ENCODE measurements at regions not wholly inside any gene's neighbourhood (a gene's known extent, or its start where the extent isn't known, plus 50 kb on each side); places are given as distances from the start of the nearest gene placed in this dataset.

DNA sequence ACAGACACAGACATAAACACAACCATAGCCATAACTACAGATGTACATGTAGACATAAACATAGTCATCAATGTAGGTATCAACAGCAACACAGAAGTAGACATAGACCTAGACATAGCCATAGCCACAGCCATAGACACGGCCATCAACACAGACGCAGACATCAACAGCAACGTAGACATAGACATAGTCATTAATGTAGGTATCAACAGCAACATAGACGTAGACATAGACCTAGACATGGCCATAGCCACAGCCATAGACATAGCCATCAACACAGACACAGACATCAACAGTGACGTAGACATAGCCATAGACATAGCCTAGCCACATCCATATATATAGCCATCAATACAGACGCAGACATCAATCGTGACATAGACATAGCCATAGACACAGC, 258.3 kb upstream of the FOXQ1 start:
- no peak for DNase-seq

DNA sequence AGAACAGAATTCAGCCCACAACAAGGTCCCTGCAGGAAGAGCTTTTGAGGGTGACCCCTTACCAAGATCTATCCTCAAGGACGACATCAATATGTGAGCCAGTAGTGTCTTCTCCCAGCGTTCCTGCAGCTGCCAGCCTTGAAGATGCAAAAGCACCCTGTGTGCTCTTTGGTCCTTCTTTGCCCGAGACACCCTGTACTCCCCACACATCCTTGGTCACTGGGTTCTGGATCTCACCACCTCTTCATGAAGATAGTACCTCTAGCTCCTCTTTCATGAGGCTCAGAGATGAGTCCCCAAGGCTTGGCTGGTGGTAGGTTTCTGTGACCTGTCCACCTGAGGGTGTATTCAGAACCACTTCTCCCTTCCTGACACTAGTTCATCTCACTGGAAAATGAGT, 259.6 kb upstream of the FOXQ1 start:
- DNase-seq = no peak

DNA sequence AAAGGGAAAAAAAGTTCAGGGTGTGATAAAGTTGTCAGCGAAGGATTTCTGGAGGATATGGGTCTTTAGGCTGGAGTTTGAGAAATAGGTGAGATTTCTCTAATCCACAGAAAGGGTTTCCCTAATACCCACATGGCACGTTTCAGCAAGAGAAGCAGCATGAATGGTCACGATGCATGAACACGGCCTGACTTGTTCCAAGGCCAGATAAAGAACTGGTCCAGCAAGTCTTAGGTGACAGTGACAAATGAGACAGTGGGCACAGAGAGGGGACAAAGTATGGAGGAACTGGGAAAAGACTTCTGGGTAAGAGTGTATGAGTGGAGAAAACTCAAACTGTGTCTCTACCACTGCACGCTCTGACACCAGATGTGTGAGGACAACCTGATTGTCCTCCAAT, 262.0 kb upstream of the FOXQ1 start:
- no peak for DNase-seq

DNA sequence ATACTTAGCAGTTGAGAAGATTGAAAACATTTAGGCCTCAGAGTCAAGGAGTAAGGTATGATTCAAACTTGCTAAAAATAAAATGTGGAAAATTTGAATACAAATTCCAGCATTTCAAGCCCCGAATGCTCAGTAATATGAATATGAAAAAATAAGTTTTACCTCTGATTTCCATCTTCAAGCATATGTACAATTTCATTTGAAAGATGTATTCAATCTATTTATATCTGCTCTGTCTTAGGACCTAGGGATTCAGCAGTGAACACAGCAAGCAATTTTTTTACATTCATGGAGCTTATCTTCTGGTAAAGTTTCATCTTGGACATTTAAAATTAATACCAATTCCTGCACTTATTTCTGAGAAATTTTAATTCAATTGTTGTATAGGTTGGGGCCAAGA, 262.7 kb upstream of the FOXQ1 start:
- no peak for DNase-seq

DNA sequence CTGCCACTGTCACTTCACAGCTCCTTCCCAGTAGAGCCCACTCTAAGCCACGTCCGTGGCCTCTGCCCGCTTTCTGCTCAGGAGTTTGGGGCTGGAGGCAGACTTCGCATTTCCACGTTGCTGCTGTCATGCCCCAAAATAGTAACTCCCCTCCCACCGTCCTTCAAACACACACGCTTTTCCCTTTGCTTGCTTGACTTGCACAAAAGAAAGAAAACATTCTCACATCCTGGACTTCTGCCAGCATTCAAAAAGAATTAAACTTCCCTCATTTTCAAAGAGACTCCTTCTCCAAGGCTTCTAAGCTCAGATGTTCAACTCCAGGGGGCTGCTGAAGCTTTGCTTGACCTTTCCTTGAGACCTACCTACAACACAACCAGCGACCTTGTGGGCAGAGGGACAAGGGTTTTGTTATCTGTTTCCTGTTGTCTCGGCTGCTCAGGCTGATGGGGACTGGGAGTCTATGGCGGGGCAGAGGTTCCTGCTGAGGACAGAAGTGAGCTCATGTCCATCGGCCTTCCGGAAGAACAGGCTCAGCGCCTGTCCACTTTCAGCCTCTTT, 263.8 kb upstream of the FOXQ1 start:
- no peak for DNase-seq

DNA sequence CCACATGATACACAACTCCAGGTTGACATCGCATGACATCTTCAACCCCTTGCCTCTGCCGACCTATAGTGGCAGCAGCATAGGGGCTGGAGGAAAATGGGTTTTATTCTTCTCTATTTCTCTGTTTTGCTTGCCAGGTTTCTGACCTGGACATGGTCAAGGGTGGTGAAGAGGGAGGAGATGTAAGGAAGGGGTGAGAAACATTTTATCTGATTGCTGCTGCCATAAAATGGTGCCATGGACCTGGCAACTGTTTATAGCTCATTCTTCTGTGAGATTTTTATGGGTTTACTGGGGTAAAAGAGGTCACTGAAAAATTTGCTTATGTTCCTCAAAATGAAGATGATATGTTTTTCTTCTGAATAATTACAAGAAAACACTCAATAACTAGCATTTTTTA, 266.7 kb upstream of the FOXQ1 start:
- DNase-seq = no peak

DNA sequence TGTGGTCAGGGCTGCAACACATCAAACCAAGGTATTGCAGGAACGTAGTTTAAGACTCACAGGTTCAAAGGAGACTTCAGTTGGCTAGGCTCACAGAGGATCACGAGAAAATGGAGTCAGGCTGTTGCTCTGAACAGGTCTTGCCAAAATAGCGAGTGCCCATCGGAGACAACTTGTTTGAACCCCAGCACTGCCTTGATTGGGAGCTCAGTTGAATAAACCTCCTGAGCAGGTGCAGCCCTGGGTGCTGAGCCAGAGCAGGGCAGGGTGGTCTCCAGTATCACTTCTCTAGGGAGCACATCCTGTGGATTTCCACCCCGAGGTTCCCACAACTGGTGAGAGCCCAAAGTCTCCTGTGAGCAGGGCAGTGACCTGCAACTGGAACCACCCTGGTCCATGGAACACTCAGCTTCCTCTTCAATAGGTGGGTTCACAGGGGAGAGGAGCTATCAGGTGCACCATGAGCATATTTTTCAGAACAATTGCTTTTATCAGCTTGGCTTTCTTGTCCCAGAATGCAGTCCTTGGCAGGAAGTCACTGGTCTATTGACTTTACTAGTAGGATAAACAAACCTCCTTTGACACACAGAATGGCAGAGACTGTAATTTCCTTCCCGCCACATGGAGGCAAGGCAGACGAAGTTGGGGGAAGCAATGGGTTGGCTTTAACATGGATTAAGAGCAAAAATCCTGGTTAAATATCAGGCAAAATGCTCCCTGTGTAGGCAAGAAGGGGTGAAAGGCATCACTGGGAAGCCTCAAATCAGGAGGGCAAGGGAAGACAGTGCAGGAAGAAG, 267.7 kb upstream of the FOXQ1 start:
- no peak for DNase-seq

DNA sequence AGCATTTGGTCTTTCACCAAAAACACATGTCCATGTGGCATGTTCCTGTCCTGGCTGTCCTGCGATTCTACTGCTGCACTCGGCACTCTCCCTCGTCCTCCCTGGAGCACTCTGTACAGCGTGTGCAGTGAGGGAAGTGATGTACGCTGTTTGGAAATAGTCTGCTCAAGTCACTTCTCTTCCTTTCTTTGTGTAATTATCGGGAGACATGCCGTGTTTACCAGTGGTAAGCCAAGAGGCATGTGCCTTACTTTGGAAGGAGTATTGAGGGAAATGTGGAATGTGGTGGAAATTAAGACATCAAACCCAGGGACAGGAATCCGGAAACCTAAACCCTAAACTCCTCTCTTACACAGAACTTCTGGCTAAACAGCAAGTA, 268.5 kb upstream of the FOXQ1 start:
- DNase-seq = no peak

DNA sequence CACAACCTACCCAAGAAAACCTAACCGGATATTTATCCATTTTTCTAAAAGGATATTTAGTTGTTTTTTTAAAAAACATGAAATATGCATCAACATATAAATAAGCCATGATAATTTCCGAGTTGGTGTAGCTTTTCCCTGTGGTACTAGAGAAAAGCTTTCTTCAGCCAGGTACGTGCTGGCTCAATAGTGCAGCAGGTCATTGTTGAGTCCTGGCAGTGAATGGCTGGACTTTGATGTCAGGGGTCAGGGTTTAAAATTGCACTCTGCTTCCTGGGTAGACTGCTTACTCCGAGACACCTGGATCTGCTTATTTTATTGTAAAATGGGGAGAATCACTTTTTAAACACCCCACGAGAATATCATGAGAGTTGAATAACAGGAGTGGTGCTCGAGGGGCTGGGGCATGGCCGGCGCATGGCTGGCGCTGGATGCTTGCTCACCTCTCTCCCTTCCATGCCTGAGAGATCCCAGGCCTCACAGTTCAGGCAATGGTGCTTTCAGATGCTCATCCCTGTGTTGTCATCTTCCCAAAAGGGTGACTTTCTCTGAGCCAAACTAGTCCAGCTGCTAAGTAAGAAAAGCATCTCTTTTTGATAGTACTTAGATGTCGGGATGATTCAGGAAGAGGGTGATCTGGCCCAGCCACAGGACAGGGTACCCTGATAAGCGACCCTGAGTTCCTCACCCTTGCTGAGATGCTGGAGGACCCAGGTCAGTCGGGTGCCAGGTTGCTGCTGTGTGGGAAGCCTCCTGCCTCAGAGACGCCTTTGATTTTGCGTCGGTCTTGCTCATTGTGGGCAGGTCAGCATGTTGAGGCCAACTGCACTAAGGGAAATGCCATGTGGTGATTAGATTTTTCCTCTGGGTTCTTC, 269.1 kb upstream of the FOXQ1 start:
- DNase-seq = no peak

DNA sequence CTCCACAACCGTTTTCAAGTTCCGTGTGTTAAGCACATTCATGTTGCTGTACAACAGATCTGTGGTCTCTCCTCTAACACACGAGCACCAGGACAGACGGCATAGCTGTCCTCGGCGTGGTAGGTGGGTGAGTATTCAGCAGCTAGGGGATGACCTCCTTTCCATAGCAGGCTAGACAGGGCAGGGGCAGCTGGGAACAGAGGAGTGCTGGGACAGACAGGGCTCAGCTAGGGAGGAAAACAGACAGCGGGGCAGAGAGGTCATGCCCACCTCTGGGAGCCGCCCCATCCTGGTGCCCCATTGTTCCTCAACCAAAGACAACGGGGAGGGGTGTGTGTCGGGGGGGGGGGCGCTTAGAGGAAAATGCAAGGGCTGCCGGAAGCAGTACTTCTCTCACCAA, 271.5 kb upstream of the FOXQ1 start:
- no peak for DNase-seq

DNA sequence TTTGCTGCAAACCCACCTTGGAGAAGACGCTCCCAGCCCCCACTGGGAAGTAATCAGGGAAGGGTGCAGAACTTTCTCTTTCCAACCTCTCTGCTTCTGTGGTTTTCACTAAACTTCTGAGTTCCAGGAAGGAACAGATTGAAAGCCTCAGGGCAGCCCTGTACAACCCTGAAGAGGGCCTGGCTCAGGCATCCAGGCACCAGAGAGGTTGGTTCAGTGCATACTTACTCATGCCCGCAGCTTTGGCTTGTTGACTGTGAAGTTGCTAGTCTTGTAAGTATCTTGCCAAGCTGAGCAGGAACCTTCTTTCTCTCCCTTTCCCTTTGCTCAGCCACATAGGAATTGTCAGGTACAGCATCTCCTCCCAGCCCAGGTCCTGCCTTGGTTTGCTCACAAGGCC, 272.2 kb upstream of the FOXQ1 start:
- no peak for DNase-seq

DNA sequence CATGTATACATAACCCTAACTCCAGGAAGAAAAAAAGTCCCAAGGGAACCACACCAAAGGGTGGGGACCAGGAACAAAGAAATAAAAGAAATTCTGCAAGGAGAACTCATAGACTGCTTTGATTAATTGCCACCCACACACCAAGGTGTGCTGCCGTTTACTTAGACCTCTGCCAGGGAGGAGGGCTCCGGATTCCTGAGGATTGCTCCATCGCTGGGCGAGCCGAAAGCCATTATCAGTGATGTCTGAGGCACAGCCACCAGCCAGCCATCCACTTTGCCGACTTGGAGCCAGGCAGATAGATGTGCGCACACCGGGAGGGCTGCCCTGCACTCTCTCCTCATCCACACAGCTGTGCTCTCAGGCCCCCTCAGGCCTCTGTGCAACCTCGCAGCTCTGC, 272.7 kb upstream of the FOXQ1 start:
- DNase-seq = no peak

DNA sequence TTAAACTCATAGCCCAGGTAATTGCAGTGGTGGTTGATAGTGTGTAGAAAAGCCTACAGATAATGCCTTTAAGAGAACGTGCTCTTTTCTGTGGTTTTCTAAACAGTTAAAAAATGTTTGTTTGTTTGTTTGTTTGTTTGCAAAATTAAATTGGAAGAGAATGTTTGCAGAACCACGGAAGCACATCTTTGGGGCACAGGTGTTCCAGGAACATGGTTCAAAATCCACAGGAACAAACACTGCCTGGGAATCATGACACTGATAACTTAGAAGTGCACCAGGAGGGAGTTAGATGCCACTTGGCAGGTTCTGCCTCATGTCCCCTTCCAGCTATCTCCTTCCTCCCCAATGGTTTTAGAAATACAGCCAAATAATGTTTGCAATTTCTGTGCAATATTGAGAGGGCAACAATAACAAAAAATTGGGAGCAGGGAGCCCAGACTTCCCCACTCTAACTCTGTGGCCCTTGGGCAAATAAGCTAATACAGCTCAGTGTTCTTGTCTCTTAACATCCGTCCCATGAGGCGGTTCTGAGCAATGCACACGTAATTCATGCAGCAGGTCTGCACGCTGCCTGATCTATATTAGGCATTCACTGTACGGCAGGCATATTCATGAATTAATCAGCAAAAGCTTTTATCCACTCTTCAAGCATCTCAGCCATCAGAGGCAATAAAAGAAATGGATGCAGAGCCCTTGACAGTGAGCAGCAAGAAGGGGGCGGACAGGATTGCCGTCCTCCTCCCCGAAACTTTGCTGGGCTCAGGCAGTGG, 274.3 kb upstream of the FOXQ1 start:
- no peak for DNase-seq

DNA sequence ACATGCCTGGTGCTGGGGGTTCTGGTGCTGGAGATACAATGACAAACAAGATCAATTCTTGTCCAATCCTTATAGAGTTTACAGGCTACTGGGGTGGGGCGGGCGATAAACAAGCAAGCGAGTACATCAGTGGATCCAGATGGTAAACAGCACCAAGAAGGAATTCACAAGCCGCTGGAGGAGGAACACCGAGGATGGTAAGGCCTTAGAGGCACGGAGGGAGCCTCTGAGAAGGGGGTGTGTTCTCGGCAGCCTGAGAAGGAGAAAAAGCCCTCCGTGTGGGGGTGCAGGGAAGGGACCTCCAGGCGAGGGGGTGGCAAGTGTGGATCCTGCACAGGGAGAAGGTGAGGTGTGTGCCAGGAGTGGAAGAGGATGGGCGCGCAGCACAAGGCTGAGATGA, 276.5 kb upstream of the FOXQ1 start:
- DNase-seq = no peak

DNA sequence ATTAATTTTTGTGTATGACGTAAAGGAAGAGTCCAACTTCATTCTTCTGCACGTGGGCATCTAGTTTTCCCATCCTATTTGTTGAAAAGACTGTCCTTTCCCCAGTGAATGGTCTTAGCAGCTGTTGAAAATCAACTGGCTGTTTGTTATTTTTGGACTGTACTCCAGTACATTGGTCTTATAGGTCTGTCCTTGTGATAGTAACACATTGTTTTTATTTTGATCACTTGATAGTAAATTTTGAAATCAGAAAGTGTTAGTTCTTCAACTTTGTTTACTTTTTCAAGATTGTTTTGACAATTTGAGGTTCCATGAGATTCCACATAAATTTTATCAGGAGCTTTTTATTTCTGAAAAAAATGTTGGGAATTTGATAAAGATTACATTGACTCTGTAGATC, 280.2 kb upstream of the FOXQ1 start:
- DNase-seq = no peak

DNA sequence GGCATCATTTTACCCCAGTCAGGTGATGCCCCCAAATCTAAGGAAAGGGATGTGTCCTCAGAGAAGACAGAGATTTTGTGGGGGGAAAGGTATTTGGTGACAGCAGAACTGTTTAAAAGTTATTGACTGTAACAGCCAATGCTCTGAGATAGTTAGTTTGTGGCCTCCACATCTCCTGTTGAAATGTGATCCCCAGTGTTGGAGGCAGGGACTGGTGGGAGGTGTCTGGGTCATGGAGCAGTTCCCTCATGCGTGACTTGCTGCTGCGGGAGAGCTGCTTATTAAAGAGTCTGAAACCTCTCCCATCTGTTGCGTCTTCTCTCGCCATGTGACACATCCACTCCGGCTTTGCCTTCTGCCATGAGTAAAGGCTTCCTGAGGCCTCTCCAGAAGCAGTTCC, 282.8 kb upstream of the FOXQ1 start:
- no peak for DNase-seq

DNA sequence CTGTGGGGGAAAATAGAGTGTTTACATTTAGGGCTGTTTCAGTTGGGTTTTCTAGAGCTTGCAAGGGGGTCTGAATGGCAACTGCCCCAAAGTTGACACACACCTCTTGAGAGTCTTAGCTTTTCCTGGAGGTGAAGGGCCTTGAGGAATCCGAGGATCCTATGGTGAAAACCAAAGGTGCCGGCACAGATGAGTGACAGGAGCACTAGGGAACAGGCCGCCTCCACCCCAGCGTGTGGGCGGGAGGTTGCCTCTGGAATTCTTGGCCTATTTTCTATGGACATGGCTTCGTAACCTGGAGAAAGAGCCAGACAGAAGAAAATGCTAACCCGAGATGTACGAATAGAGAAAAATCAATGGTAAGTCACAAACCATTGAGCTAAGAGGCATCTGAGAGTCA, 283.2 kb upstream of the FOXQ1 start:
- DNase-seq = no peak

DNA sequence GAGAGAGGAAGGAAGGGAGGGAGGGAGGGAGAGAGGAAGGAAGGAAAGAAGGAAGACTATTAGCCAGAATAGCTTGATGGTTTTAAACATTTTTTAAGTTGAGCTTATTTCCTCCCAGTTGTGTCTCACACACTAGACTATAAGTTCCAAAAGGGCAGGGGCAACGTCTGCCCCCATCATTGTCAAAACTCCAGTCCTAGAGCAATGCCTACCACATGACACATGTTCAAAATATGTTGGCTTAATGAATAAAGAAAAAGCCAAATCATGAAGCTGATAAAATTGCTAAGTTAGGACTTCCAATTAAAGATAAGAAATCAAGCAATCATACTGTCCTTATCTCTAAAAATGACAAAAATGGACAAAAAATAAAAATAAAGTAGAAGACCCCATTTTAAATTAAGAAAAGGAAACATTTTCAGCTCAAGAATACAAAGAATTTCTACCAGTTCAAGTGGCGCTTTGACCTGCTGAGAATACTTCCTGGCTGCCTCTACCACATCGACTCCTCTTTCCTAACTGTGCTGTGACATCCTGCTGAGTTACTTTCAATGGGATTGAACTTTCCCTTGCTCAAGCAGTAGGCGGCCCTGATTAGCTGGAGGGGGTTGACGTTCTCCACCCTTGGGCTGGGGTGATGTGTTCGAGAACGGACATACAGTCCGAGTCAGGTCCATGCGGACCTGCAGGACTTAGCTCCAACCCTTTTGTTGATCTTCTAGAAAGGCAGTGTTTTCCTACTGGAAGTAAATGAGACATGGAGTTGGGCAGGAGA, 283.9 kb upstream of the FOXQ1 start:
- DNase-seq = no peak

DNA sequence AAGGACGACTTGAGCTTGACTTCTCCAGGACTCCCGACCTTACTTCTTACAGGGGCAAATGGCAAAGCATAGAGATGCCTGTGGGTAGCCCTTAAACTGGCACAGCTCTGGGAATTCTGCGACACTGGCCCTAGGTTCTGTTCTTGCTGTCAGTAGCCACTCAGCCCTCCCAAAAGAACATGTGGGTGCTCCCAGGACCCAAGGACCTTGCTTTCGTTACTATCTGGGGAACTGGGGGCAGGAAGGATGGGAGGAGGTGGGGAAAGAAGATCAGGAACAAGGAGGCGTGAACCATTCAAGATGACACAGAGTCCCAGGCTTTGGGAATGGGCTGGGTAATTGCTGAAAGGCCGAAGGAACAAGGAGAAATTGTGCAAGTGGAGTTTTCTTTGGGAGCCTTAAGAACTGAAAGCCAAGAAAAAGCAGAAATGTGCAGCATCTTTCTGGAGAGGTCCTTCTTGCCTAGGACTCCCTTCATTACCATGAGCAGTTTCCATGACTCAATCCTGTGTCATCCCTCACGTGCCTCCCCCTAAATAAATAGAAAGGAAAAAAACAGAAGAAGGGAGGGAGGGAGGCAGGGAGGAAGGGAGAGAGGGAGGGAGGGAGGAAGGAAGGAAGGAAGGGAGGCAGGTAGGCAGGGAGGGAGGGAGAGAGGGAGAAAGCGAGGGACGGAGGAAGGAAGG, 284.6 kb upstream of the FOXQ1 start:
- DNase-seq = no peak

DNA sequence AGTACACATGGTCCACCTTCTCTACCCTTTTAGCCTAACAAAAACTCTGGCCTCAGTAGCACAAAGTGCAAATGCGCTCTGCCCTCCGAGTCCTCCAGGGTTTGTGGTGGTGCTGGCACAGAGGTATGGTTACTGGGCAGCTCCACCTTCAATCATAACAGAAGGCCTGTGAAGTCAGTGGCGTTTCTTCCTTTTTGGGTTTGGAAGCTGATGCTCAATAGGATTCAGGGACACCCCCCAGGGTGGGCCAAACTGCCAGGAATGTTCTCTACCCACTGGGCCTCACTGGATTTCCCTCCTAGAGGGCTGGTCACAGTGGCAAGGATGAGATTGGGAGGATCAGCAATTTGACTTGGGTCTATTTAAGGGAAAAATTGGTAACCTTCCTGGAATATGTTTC, 286.1 kb upstream of the FOXQ1 start:
- DNase-seq = no peak

DNA sequence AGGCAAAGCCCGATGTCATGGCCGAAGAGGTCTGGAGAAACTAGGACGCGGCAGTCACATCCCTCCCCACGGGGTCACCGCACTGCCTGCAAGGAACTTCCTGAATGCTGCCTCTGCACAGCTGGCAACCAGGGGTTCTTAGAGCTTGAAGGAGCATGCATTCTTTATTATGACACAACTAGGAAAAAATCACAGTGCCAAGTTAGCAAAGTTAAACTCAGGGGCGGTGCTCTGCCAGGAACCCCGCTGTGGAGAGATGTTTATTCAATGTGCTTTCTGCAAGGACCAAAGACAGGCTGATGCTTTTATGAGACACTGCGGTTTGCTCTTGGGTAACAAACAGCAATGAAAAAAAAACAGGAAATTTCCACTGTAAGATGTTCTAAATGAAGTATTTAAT, 287.3 kb upstream of the FOXQ1 start:
- no peak for DNase-seq

DNA sequence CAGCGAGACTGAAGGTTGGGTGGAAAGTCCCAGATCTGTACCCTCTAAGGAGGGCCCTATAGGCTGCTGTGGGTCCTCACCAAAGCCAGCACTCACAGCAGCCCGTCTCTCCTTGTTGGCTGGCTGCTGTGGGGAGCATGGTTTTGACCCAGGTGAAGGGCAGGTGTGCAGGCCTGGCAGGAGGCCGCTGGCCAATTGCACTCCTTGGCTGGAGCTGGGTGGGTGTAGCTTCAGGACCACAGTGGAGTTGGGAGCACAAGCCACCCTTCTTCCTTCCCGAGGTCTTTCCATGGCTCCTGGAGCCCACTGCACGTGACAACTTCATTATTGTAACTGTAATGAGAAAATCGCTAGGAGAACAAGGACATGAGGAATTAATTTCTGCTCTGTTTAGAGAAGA, 287.7 kb upstream of the FOXQ1 start:
- DNase-seq = no peak

All from activated CD4-positive, alpha-beta T cell treated with anti-CD3 and anti-CD28 coated beads, Interleukin-10, Interleukin-2, amounts not matched to agents 100 ng/mL and 50 ng/mL, durations not matched to agents 16 hours and 8 hours (primary cell).